Psoas muscle (tissue), 7 donors: ENCODE measurements at regions not wholly inside any gene's neighbourhood (a gene's known extent, or its start where the extent isn't known, plus 50 kb on each side); places are given as distances from the start of the nearest gene placed in this dataset.

Experiments
- ATAC-seq, 4 donors: fragments of 200-7000 bp; cut with Tn5 transposase; one replicate each; pipeline ENCODE4 v1.9.1; 2020; ENCODE audit warnings: moderate library complexity in 3 of 4, mild to moderate bottlenecking in 2 of 4
- DNase-seq, 2 donors: peaks; one replicate each; pipeline ENCODE4 v3.0.0-alpha.2; 2020
- H3K27ac ChIP-seq: fragments of 200-600 bp; one replicate; pipeline ENCODE4 v1.8.0; 2022
- H3K27me3 ChIP-seq, 3 donors: fragments of 200-600 bp in 1 of 3; one replicate each; pipeline versions ENCODE4 v1.6.1 to v1.8.0; 2013 to 2022; ENCODE audit warnings: low read length in 2 of 3, mild to moderate bottlenecking in 2 of 3, moderate library complexity in 1 of 3; ENCODE audit not compliant: insufficient read depth in 3 of 3
- H3K36me3 ChIP-seq, 2 donors: fragments of 200-600 bp in 1 of 2; one replicate each; pipeline versions ENCODE4 v1.6.1 to v1.8.0; 2013 to 2022; ENCODE audit warnings: low read depth in 1 of 2, mild to moderate bottlenecking in 1 of 2, moderate library complexity in 1 of 2; ENCODE audit not compliant: insufficient read depth in 1 of 2
- H3K4me1 ChIP-seq: fragments of 200-600 bp; one replicate; pipeline ENCODE4 v1.8.0; 2022
- H3K4me3 ChIP-seq: fragments of 200-600 bp; one replicate; pipeline ENCODE4 v1.8.0; 2022; ENCODE audit warnings: mild to moderate bottlenecking
- H3K9me3 ChIP-seq: fragments of 200-600 bp; one replicate; pipeline ENCODE4 v1.8.0; 2022
- WGBS, 3 donors: extraction: QIAGEN DNeasy Blood & Tissue Kit; methylation state at CpG; one replicate each; pipeline versions ENCODE4 v1.1.6 to v1.1.7; 2013; 5-methylcytosine and 5-hydroxymethylcytosine counted together
- intact Hi-C, 2 donors: fragments of 100-400 bp; cut with DNase I; formaldehyde crosslinking; loops; one replicate each; pipeline versions ENCODE4 v1.11.0 to v1.14.2; 2022
- TF ChIP-seq, protein P1 (sequence below): fragments of 200-600 bp; IDR thresholded peaks from one replicate; pipeline ENCODE4 v1.8.0; 2022; ENCODE audit warnings: antibody characterized with exemption
- donor health status: healthy with polysubstance abuse.
- donor health status: DM: no; HTN: no; CAD: no; lungs with moderate emphysema.
- donor health status: Bipolar disorder and iron deficiency.
- donor health status: healthy.
- donor health status: DM: yes; HTN: yes; CAD: no.
- donor health status: DM: no; HTN: no; CAD: no.
- donor health status: DM: yes; HTN: yes; CAD: no.

DNA sequence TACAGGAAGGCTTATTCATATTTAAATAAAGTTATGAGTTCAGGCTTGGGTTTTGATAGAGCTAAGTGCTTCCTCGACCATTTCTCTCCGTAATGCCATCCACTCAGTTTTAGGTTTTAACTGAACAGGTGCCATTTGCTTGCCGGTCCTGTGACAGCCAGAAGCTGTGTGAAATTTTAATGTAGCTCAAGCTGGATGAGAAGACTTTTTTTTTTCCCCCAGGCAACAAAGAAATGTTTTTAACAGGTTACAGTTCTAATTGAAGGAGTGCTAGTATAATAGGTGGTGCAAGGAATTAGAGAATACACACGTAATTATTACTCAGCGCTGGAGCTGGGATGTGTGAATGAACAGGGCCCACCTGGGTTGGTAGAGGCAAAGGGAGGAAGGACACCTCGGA is 502.3 kb downstream of the AACS start:
- Histone ChIP-seq H3K36me3 (no peaks in the 10 kb centered on the region), H3K27ac (no peak overlapping the region), H3K9me3 (no peaks in the 10 kb centered on the region), H3K4me1 (no peaks in the 10 kb centered on the region), H3K4me3 (no peak overlapping the region), H3K27me3 (no peaks in the 10 kb centered on the region)
- TF ChIP-seq, protein P1, sequence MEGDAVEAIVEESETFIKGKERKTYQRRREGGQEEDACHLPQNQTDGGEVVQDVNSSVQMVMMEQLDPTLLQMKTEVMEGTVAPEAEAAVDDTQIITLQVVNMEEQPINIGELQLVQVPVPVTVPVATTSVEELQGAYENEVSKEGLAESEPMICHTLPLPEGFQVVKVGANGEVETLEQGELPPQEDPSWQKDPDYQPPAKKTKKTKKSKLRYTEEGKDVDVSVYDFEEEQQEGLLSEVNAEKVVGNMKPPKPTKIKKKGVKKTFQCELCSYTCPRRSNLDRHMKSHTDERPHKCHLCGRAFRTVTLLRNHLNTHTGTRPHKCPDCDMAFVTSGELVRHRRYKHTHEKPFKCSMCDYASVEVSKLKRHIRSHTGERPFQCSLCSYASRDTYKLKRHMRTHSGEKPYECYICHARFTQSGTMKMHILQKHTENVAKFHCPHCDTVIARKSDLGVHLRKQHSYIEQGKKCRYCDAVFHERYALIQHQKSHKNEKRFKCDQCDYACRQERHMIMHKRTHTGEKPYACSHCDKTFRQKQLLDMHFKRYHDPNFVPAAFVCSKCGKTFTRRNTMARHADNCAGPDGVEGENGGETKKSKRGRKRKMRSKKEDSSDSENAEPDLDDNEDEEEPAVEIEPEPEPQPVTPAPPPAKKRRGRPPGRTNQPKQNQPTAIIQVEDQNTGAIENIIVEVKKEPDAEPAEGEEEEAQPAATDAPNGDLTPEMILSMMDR = no peak
- intact Hi-C loops = no loop called here
- ATAC-seq = no peak
- 54 to 63% (median 55%) methylated on average over 6 of the region's 6 CpGs for WGBS, 3 donors
- DNase-seq = no peak

DNA sequence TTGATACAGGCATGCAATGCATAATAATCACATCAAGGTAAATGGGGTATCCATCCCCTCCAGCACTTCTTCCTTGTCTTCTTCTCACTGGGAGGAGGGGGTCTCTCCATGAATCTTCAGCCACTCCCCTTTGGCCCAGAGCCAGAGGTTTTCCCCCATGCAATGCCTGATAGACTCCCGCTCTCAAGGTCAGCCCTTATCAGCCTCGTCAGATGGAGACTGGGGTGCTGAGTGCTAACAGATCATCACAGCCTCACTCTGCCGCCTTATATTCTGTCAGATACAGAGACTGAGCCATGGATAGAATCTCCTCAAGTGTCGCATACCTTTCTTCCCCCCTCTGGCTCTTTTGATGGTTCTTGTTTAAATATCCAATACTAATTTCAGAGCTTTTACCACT is 503.1 kb downstream of the AACS start:
- Histone ChIP-seq H3K27ac (no peak overlapping the region), H3K27me3 (no peaks in the 10 kb centered on the region), H3K9me3 (no peaks in the 10 kb centered on the region), H3K36me3 (no peaks in the 10 kb centered on the region), H3K4me1 (no peaks in the 10 kb centered on the region), H3K4me3 (no peak overlapping the region)
- TF ChIP-seq, protein P1 = no peak
- DNase-seq (no peak), ATAC-seq (no peak)
- 75 to 80% (median 79%) methylated on average over 4 of the region's 4 CpGs for WGBS, 3 donors
- intact Hi-C loops = no loop called here

DNA sequence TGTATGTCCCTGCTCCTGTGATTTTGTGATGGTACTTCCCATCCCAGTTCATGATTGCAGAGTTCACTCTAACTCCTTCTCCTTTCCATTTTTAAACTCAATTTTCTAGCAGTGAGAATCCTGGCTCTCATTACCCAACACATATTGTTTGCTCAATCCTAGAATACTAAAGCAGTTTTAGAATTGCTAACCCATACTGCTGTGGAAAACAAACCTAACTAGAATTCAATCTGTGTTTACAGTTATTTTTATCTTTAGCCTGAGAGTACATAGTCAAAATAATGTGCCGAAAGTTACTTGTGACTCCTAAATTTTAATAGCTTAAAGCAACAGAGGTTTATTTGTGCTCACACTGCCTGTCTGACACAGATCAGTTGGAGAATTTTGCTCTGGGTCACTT is 508.0 kb downstream of the AACS start:
- H3K27me3 ChIP-seq = no peaks in the 10 kb centered on the region
- H3K4me1 ChIP-seq = no peaks in the 10 kb centered on the region
- 65 to 88% (median 81%) methylated on average over 1 of the region's 1 CpG for WGBS, 3 donors
- H3K9me3 ChIP-seq = peaks cover 3% of the 10 kb centered on the region
- no peak overlapping the region for H3K27ac ChIP-seq
- TF ChIP-seq, protein P1 = no peak
- DNase-seq = no peak
- no peak overlapping the region for H3K4me3 ChIP-seq
- H3K36me3 ChIP-seq = no peaks in the 10 kb centered on the region
- ATAC-seq = no peak
- intact Hi-C loops = no loop called here

DNA sequence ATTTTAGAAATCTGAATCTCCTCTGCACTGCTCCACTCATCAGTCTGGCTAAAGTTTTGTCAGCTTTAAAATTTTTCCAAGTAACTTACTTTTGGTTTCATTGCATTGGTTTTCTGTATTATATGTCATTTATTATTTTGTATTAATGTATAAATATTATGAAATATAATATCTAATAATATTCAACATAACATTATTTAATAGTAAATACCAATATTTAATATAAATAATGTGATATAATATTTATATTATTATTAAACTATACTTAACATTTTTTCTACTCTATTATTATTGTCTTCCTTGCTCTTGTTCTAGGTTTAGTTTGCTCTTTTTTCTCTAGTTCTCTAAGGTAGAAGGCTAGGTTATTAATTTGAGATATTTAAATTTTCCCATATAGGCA is 512.1 kb downstream of the AACS start:
- Histone ChIP-seq H3K27ac (no peak overlapping the region), H3K4me1 (no peaks in the 10 kb centered on the region), H3K9me3 (peaks cover 11% of the 10 kb centered on the region), H3K4me3 (no peak overlapping the region), H3K36me3 (no peaks in the 10 kb centered on the region), H3K27me3 (no peaks in the 10 kb centered on the region)
- DNase-seq (no peak), ATAC-seq (no peak)
- intact Hi-C loops = no loop called here
- TF ChIP-seq, protein P1 = no peak

DNA sequence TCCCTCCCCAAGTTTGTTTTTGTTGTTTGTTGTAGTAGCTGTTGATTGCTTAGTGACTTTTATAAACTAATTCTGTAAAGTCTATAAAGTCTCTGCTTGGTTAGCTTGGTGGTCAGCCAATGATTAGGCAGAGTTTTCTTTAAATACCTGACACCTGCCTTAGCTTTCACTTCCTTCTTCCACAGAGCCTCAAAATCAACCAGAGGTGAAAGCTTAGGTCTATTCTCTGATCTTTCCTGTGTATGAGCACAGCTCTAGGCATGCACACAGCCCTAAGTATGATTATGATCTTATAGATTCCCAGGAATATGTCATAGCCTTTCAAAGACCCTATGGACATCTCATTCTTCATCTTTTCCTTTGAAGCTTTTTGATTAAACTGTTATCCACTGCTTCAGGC is 514.7 kb downstream of the AACS start:
- no peak for ATAC-seq
- Histone ChIP-seq H3K27me3 (no peaks in the 10 kb centered on the region), H3K4me1 (no peaks in the 10 kb centered on the region), H3K4me3 (no peak overlapping the region), H3K36me3 (no peaks in the 10 kb centered on the region), H3K27ac (no peak overlapping the region), H3K9me3 (peaks cover 11% of the 10 kb centered on the region)
- intact Hi-C loops = no loop called here
- no peak for DNase-seq
- TF ChIP-seq, protein P1 = no peak
